Astrocyte of the cerebellum (primary cell): ENCODE measurements at regions not wholly inside any gene's neighbourhood (a gene's known extent, or its start where the extent isn't known, plus 50 kb on each side); places are given as distances from the start of the nearest gene placed in this dataset.

Experiments used
- DNase-seq: peaks from one replicate; pipeline ENCODE4 v3.0.0-alpha.2; 2011; ENCODE audit warnings: low read depth
- H3K4me3 ChIP-seq: 2 replicates; pipeline ENCODE4 v1.5.1; 2011; ENCODE audit warnings: mild to moderate bottlenecking, low read depth, low read length, moderate library complexity
- CTCF ChIP-seq: IDR thresholded peaks from 2 replicates; pipeline ENCODE4 v1.5.1; 2012; ENCODE audit warnings: low read length, low read depth, moderate library complexity, mild to moderate bottlenecking; ENCODE audit errors: missing control alignments
- in situ Hi-C: cut with HindIII; loops from 2 replicates; pipeline ENCODE4 v1.10.0; 2017; ENCODE audit warnings: low sequenced_read_pairs

- no peak for TF ChIP-seq CTCF
- DNase-seq: no peak
- in situ Hi-C loops: no loop called here
- no peak overlapping the region for H3K4me3 ChIP-seq
These were observed 128.0 kb upstream of the TPM1 start for GRCh38 chr15:62914461-62915079.

- H3K4me3 ChIP-seq: no peak overlapping the region
- DNase-seq: peak; percentile 68
- no peak for TF ChIP-seq CTCF
- in situ Hi-C loops: no loop called here
These were observed 121.7 kb upstream of the TPM1 start for GRCh38 chr15:62920682-62921502.

- H3K4me3 ChIP-seq: no peak overlapping the region
- no peak for DNase-seq
- in situ Hi-C loops: no loop called here
- TF ChIP-seq CTCF: no peak
These were observed 120.0 kb upstream of the TPM1 start for GRCh38 chr15:62922514-62922913.

- no peak overlapping the region for H3K4me3 ChIP-seq
- DNase-seq: no peak
- no peak for TF ChIP-seq CTCF
- in situ Hi-C loops: no loop called here
These were observed 116.7 kb upstream of the TPM1 start for GRCh38 chr15:62925875-62926274.

- in situ Hi-C loops: no loop called here
These were observed 115.4 kb upstream of the TPM1 start for GRCh38 chr15:62927196-62927595.

GRCh38 chr15:62927836-62928235 lies 114.7 kb upstream of the TPM1 start:
- H3K4me3 ChIP-seq: no peak overlapping the region
- DNase-seq: no peak
- in situ Hi-C loops: no loop called here
- TF ChIP-seq CTCF: no peak

More at GRCh38 chr15:62927196-62927595, 115.4 kb upstream of the TPM1 start:
- TF ChIP-seq CTCF: no peak
- no peak overlapping the region for H3K4me3 ChIP-seq
- DNase-seq: no peak
